CD1c-positive myeloid dendritic cell (primary cell): ENCODE measurements at regions not wholly inside any gene's neighbourhood (a gene's known extent, or its start where the extent isn't known, plus 50 kb on each side); places are given as distances from the start of the nearest gene placed in this dataset.
A peak's percentile ranks its signal among the peaks of the same experiment; 100 is the strongest.

ENCODE experiments used
- DNase-seq: peaks from one replicate; pipeline ENCODE4 v3.0.0-alpha.2; 2016; ENCODE audit errors: extremely low spot score

- no peak for DNase-seq
Measured at GRCh38 chr6:56378507-56378906, 131.1 kb upstream of the COL21A1 start.

GRCh38 chr6:56377295-56377694, 129.9 kb upstream of the COL21A1 start:
- DNase-seq: no peak

GRCh38 chr6:56375806-56376205, 128.4 kb upstream of the COL21A1 start:
- DNase-seq: no peak

- no peak for DNase-seq
Measured at GRCh38 chr6:56374841-56375369, 127.5 kb upstream of the COL21A1 start.

- no peak for DNase-seq
Measured at GRCh38 chr6:56372406-56372995, 125.1 kb upstream of the COL21A1 start.

GRCh38 chr6:56370561-56371211, 123.3 kb upstream of the COL21A1 start:
- peak; percentile 78 for DNase-seq

GRCh38 chr6:56370127-56370540, 122.8 kb upstream of the COL21A1 start:
- no peak for DNase-seq

- peak; percentile 23 for DNase-seq
Measured at GRCh38 chr6:56368491-56368890, 121.1 kb upstream of the COL21A1 start.

- no peak for DNase-seq
Measured at GRCh38 chr6:56366141-56366852, 118.9 kb upstream of the COL21A1 start.

- DNase-seq: no peak
Measured at GRCh38 chr6:56364827-56365339, 117.5 kb upstream of the COL21A1 start.

GRCh38 chr6:56364431-56364826, 117.0 kb upstream of the COL21A1 start:
- no peak for DNase-seq

- DNase-seq: no peak
Measured at GRCh38 chr6:56363796-56364430, 116.5 kb upstream of the COL21A1 start.

GRCh38 chr6:56361812-56362211, 114.4 kb upstream of the COL21A1 start:
- no peak for DNase-seq

GRCh38 chr6:56359201-56359899, 112.0 kb upstream of the COL21A1 start:
- peak; percentile 85 for DNase-seq

- no peak for DNase-seq
Measured at GRCh38 chr6:56357616-56358373, 110.4 kb upstream of the COL21A1 start.

- DNase-seq: no peak
Measured at GRCh38 chr6:56356426-56356825, 109.0 kb upstream of the COL21A1 start.

- DNase-seq: no peak
Measured at GRCh38 chr6:56353860-56354259, 106.5 kb upstream of the COL21A1 start.

- no peak for DNase-seq
Measured at GRCh38 chr6:56350628-56351260, 103.4 kb upstream of the COL21A1 start.

GRCh38 chr6:56349194-56349593, 101.8 kb upstream of the COL21A1 start:
- DNase-seq: no peak

- no peak for DNase-seq
Measured at GRCh38 chr6:56348578-56348977, 101.2 kb upstream of the COL21A1 start.
